Omental fat pad (tissue), 3 donors: ENCODE measurements at regions not wholly inside any gene's neighbourhood (a gene's known extent, or its start where the extent isn't known, plus 50 kb on each side); places are given as distances from the start of the nearest gene placed in this dataset.
A peak's percentile ranks its signal among the peaks of the same experiment; 100 is the strongest.

Source experiments
- ATAC-seq: fragments of 150-250 bp; one replicate; pipeline ENCODE4 v1.9.1; 2016; ENCODE audit warnings: mild to moderate bottlenecking, moderate library complexity; ENCODE audit not compliant: low FRiP score
- DNase-seq: peaks from one replicate; pipeline ENCODE4 v3.0.0-alpha.2; 2019; ENCODE audit warnings: low spot score
- TF ChIP-seq, protein P1 (sequence below), 3 donors: fragments of 450-650 bp; IDR thresholded peaks; one replicate each; pipeline ENCODE4 v1.5.1; 2016 to 2017; ENCODE audit warnings: antibody characterized with exemption in 3 of 3, mild to moderate bottlenecking in 3 of 3, moderate library complexity in 2 of 3

DNA sequence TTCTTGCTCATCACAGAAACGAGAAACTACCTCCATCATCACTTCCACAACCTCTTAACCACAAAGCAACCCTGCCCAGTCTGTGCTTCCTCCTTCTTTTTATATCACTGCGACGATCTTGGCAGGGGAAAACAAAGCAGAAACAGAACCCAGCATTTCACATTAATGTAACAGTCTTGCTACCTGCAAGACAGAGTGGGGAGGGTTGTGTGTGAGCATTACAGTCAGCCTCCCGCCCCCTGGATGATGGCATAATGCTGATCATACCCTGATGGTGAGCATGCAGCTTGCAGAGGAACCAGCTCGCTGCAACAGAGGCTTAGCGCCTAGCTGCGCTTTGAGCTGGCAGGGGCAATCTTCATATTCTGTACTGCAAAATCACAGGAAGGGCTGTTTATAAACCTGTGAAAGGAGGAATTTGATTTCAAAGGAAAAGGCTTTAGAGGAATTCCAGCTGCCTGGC is 376.1 kb downstream of the IRS1 start:
- peak; percentile 41 for ATAC-seq
- TF ChIP-seq, protein P1, sequence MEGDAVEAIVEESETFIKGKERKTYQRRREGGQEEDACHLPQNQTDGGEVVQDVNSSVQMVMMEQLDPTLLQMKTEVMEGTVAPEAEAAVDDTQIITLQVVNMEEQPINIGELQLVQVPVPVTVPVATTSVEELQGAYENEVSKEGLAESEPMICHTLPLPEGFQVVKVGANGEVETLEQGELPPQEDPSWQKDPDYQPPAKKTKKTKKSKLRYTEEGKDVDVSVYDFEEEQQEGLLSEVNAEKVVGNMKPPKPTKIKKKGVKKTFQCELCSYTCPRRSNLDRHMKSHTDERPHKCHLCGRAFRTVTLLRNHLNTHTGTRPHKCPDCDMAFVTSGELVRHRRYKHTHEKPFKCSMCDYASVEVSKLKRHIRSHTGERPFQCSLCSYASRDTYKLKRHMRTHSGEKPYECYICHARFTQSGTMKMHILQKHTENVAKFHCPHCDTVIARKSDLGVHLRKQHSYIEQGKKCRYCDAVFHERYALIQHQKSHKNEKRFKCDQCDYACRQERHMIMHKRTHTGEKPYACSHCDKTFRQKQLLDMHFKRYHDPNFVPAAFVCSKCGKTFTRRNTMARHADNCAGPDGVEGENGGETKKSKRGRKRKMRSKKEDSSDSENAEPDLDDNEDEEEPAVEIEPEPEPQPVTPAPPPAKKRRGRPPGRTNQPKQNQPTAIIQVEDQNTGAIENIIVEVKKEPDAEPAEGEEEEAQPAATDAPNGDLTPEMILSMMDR (IDR thresholded peaks at IDR 0.05), result no peak
- DNase-seq, result no peak

DNA sequence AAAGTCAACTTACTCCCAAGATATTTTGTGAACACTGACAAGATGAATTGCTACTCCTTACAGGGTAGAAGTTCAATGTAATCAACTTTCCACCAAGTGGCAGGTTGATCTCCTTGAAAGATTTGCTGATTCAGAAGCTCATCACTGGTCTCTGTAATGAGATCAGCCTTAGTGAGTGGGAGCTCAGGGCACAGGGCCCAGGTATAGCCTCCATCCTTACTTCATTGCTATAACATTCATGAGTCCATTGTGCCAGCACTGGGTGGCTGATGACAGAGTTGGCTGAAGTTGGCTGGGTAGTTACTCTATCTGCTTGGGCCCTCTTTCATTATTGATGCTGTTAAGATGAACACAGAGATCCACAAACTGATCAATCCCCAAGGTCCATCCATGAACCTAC is 379.0 kb downstream of the IRS1 start:
- TF ChIP-seq, protein P1 (IDR thresholded peaks at IDR 0.05), result no peak
- no peak for ATAC-seq
- DNase-seq, result no peak

DNA sequence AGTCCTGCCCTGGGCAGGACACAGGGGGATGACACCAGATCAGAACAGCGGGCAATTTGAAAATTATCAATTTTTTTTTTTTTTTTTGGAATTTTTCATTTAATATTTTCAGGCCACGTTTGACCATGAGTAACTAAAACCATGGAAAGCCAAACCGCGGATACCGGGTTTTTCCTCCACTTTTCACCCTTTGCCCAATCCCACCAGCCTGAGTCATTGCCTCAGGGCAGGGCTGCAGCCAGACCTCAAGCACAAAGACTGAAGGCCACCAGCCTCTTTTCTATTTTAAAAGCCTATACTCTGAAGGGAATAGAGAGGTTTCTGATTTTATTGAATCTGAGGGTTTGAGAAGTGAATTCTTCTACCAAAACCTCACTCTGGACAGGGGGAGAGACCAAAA is 381.1 kb downstream of the IRS1 start:
- TF ChIP-seq, protein P1 (IDR thresholded peaks at IDR 0.05), result no peak
- DNase-seq (no peak), ATAC-seq (no peak)

DNA sequence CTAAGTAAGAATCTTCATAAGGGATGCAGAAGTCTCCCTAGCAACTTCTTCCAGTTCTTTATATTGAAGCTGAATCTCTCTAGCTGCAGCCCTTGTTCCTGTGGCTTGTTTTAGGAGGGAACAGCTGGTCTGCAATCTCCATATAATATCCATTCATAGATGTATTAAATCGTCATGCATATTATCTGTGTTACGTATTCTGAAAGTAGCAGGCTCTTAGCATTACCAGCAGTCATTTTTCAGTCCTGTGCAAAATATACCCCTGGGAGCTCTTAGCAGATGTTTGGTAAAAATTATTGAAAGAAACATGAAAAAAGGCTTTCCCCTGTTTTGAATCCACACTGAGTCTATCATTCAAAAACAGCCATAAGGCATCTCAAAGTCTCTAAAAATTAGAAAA is 385.3 kb downstream of the IRS1 start:
- TF ChIP-seq, protein P1 (IDR thresholded peaks at IDR 0.05), result no peak

DNA sequence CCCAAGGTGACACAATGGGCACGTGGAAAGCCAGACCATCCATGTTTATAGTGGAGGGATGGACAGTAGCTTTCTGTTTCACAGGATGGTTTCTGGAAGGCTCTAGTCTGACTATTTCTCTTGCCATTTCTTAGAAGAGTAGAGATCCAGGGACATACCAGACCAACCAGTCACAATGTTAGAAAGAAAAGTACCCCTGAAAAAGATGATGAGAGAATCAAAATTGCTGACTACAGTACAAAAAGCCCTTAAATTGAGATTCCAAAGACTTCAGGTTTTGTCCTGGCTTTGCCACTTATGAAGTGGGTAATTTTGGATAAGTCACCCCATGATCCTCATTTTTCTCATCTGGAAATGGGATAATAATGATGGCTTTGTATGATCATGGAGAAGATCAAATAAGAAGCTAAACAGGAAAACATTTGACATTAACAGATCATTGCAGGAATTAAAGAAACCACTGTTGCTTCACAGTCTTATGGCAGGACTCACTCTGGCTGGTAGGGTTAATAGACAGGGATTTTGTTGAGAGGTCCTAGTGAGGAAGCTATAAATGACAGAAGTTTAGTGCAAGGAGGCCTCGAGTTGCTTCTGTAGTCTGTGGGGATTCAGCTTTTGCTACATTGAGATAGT is 386.0 kb downstream of the IRS1 start:
- ATAC-seq (no peak), DNase-seq (no peak)
- TF ChIP-seq, protein P1 (IDR thresholded peaks at IDR 0.05), result no peak

More for the DNA sequence above, 385.3 kb downstream of the IRS1 start:
- no peak for ATAC-seq
- no peak for DNase-seq

DNA sequence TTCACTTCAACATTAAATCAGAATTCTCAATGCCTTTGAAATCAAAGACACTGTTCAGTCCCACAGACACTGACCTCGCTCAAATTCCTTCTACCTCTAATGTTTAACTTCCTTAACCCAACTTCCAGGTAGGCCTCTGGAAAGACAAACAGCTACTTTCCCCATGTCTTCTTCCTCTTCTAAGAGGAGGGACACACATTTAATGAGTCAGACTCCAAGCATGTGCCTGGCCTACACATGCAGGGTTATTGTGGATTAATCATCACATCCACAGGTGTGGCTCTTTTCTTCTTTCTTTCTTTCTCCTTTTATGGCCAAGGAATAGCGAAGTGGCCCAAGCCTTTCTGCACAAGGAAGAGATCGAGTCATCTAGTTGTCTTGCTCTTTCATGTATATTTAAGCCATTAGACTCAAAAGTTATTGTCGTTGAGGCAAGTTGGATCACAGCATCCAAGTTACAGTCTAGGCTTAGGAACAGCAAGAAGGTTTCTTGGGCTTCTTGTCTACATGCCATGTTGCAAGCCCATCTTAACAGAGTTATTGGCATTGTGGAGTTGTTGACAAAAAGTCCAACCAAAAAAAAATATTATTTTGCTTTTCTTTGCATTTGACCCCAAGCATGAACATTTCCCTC is 387.8 kb downstream of the IRS1 start:
- no peak for DNase-seq
- ATAC-seq, result no peak
- TF ChIP-seq, protein P1 (IDR thresholded peaks at IDR 0.05), result no peak

DNA sequence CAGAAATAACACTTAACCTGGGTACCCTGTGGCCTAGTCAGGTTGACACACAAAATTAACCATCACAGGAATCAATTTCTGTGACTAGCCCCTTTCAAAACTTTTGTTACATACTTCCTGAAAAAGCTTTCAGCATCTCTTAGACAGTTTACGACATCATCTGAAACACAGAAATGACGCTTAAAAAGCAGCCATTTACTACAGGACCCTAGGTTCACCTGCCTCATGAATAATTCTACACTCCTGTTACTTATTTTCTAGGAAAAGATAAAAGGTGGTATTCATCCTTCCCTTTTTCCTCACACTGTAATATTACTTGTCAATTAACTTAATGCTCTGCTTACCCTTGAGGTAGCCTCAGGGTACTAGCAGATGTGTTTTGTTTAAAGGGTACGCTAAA is 388.4 kb downstream of the IRS1 start:
- TF ChIP-seq, protein P1 (IDR thresholded peaks at IDR 0.05), result no peak
- ATAC-seq (no peak), DNase-seq (no peak)
